Tibial artery (tissue), 4 donors: ENCODE measurements at regions not wholly inside any gene's neighbourhood (a gene's known extent, or its start where the extent isn't known, plus 50 kb on each side); places are given as distances from the start of the nearest gene placed in this dataset.
"Not testable (repeated sequence)": the region's sequence is repeated elsewhere in the genome, so short reads cannot be mapped to it uniquely, and the experiment has no call there.

Source experiments
- DNase-seq, 2 donors: peaks; one replicate each; pipeline ENCODE4 v3.0.0-alpha.2; 2019
- H3K27ac ChIP-seq, 2 donors: fragments of 200-600 bp; sonication (generic) in 1 of 2; 1 replicate in 1 of 2; 2 replicates in 1 of 2; pipeline ENCODE4 v1.5.1; 2018 to 2019; ENCODE audit warnings: mild to moderate bottlenecking in 1 of 2
- H3K27me3 ChIP-seq, 2 donors: fragments of 200-600 bp; sonication (generic) in 1 of 2; one replicate each; pipeline versions ENCODE4 v1.5.1 to v1.6.0; 2016 to 2019
- H3K36me3 ChIP-seq, 3 donors: fragments of 200-600 bp; sonication (generic) in 2 of 3; one replicate each; pipeline ENCODE4 v1.5.1; 2016 to 2019; ENCODE audit warnings: mild to moderate bottlenecking in 2 of 3
- H3K4me1 ChIP-seq, 4 donors: fragments of 200-600 bp; sonication (generic) in 2 of 4; 1 replicate in 3 of 4; 2 replicates in 1 of 4; pipeline ENCODE4 v1.5.1; 2016 to 2019
- H3K4me3 ChIP-seq, 2 donors: fragments of 200-600 bp; sonication (generic) in 1 of 2; 1 replicate in 1 of 2; 2 replicates in 1 of 2; pipeline ENCODE4 v1.5.1; 2018 to 2019; ENCODE audit warnings: mild to moderate bottlenecking in 2 of 2
- H3K9me3 ChIP-seq, 3 donors: fragments of 200-600 bp; sonication (generic) in 1 of 3; one replicate each; pipeline ENCODE4 v1.5.1; 2016 to 2019
- intact Hi-C: fragments of 100-400 bp; cut with DNase I; formaldehyde crosslinking; loops from one replicate; pipeline ENCODE4 v1.15.0; 2023; ENCODE audit warnings: low total_unique reads
- TF ChIP-seq, protein P1 (sequence below), 2 experiments: fragments of 200-600 bp in 1 of 2; fragments of 450-650 bp in 1 of 2; IDR thresholded peaks; one replicate each; pipeline ENCODE4 v1.5.1; 2017 to 2019; ENCODE audit warnings: antibody characterized with exemption in 2 of 2, mild to moderate bottlenecking in 1 of 2, moderate library complexity in 1 of 2

DNA sequence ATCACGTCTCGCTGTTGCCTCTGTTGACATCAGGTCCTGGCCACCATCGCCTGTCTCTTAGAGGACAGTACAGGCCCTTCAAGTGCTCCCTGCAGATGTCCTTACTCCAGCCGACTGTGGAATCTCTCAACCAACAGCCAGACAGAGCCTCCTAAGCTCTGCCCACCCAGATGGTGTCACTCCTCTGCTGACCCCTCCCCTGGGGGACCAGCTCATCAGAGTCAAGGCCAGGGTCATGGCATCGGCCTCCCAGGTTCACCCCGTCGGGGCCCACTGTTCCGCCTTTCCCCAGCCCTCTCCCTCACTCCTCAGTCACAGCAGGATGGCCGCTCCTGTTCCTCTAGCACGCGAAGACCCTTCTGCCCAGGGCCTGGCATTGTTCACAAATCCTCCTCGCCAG, 157.3 kb upstream of the TMEM132C start:
- Histone ChIP-seq H3K4me1 (no peaks in the 10 kb centered on the region), H3K36me3 (no peaks in the 10 kb centered on the region), H3K4me3 (no peak overlapping the region), H3K27me3 (peaks cover 0 to 4% of the 10 kb centered on the region in 2 donors), H3K27ac (no peak overlapping the region), H3K9me3 (no peaks in the 10 kb centered on the region)
- intact Hi-C loops = no loop called here
- no peak for DNase-seq
- TF ChIP-seq, protein P1, sequence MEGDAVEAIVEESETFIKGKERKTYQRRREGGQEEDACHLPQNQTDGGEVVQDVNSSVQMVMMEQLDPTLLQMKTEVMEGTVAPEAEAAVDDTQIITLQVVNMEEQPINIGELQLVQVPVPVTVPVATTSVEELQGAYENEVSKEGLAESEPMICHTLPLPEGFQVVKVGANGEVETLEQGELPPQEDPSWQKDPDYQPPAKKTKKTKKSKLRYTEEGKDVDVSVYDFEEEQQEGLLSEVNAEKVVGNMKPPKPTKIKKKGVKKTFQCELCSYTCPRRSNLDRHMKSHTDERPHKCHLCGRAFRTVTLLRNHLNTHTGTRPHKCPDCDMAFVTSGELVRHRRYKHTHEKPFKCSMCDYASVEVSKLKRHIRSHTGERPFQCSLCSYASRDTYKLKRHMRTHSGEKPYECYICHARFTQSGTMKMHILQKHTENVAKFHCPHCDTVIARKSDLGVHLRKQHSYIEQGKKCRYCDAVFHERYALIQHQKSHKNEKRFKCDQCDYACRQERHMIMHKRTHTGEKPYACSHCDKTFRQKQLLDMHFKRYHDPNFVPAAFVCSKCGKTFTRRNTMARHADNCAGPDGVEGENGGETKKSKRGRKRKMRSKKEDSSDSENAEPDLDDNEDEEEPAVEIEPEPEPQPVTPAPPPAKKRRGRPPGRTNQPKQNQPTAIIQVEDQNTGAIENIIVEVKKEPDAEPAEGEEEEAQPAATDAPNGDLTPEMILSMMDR (IDR thresholded peaks at IDR 0.05) = no peak

DNA sequence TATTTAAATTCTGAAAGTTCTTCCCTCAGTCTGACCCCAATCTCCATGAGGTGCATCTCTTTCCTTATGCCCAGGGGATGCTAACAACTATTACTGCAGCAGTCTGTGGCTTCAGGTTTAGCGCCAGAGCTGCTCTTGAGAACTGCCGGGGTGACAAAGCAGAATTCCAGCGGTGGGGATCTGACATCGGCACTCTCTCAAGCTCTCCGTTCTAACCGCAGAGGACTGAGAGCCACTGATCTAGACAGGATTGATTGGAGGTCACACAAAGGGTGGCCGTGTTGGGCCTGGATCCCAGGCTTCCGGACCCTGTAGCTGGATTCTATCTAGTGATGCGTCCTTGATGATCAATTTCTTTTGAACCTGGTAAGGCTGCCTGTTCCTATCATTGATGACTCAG, 155.6 kb upstream of the TMEM132C start:
- peaks cover 0 to 4% of the 10 kb centered on the region in 2 donors for H3K27me3 ChIP-seq
- TF ChIP-seq, protein P1 (IDR thresholded peaks at IDR 0.05) = no peak
- intact Hi-C loops = no loop called here

DNA sequence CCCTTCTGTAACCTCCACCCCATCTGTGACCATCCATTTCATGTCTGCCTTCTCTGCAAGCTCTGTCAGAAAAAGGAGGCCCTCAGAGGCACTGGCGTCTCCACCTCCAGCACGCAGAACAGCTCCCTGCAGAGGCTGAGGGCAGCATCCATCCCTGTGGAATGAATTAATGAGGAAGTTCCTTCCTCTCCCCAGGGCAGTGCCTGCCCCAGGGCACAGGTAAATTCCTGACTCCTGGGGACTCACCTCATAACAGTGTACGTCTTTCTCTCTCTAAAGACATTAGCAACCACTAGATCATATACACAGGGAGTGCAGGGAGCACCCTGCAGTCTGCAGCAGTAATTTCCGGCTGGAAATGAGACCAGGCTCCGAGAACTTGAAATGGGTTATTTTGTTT, 155.0 kb upstream of the TMEM132C start:
- no peak overlapping the region for H3K27ac ChIP-seq
- TF ChIP-seq, protein P1 (IDR thresholded peaks at IDR 0.05) = no peak
- no peaks in the 10 kb centered on the region for H3K9me3 ChIP-seq
- H3K27me3 ChIP-seq = peaks cover 0 to 4% of the 10 kb centered on the region in 2 donors
- H3K36me3 ChIP-seq = no peaks in the 10 kb centered on the region
- no peak for DNase-seq
- intact Hi-C loops = no loop called here
- H3K4me1 ChIP-seq = no peaks in the 10 kb centered on the region
- H3K4me3 ChIP-seq = no peak overlapping the region

More for the DNA sequence above, 155.6 kb upstream of the TMEM132C start:
- Histone ChIP-seq H3K27ac (no peak overlapping the region), H3K36me3 (no peaks in the 10 kb centered on the region), H3K4me3 (no peak overlapping the region), H3K9me3 (no peaks in the 10 kb centered on the region), H3K4me1 (no peaks in the 10 kb centered on the region)
- no peak for DNase-seq

DNA sequence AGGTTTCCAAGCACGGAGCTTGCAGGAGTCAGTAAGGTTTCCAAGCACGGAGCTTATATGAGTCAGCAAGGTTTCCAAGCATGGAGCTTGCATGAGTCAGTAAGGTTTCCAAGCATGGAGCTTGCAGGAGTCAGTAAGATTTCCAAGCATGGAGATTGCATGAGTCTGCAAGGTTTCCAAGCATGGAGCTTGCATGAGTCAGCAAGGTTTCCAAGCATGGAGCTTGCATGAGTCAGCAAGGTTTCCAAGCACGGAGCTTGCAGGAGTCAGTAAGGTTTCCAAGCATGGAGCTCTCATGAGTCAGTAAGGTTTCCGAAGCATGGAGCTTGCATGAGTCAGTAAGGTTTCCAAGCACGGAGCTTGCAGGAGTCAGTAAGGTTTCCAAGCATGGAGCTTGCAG, 153.7 kb upstream of the TMEM132C start:
- H3K9me3 ChIP-seq, intact Hi-C loops, H3K4me3 ChIP-seq, H3K36me3 ChIP-seq, H3K27ac ChIP-seq, H3K27me3 ChIP-seq, DNase-seq, H3K4me1 ChIP-seq: not testable (repeated sequence)

DNA sequence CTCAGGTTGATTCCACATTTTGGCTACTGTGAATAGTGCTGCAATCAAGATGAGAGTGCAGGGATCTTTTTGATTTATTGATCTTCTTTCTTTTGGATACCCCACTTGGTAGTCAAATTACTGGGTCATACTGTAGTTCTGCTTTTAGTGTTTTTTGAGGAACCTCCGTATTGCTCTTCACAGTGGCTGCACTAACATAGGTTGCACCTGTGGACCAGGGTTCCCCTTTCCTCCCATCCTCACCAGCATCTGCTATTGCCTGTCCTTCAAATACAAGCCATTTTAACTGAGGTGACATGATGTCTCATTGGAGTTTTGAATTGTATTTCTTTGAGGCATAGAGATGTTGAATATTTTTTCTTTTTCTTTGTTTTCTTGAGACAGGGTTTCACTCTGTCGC, 152.5 kb upstream of the TMEM132C start:
- Histone ChIP-seq H3K4me1 (no peaks in the 10 kb centered on the region), H3K27me3 (peaks cover 0 to 4% of the 10 kb centered on the region in 2 donors), H3K36me3 (no peaks in the 10 kb centered on the region), H3K27ac (no peak overlapping the region), H3K9me3 (no peaks in the 10 kb centered on the region), H3K4me3 (no peak overlapping the region)
- DNase-seq = no peak
- TF ChIP-seq, protein P1 (IDR thresholded peaks at IDR 0.05) = no peak
- intact Hi-C loops = no loop called here

DNA sequence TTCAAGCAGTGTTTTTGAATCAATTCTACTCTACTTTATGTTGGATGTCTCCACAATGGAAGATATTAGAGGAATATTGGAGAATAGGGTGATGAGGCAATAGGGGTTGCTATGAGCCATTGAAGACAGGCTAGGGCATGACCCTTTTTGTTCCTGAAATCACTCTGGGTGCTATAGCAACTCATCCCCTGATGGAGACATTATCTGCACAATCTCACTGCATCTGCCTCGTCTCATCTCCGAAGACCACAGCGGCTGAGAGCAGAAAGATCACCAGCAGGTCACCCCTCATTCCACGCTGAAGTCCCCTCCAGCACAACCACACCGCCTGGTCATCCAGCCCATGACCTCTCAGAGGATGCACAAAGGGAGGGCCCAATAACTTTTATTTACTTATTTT, 150.4 kb upstream of the TMEM132C start:
- TF ChIP-seq, protein P1 (IDR thresholded peaks at IDR 0.05) = no peak
- H3K4me3 ChIP-seq = no peak overlapping the region
- H3K27ac ChIP-seq = no peak overlapping the region
- peaks cover 0 to under 1% of the 10 kb centered on the region in 2 donors for H3K27me3 ChIP-seq
- H3K4me1 ChIP-seq = no peaks in the 10 kb centered on the region
- H3K9me3 ChIP-seq = no peaks in the 10 kb centered on the region
- no peaks in the 10 kb centered on the region for H3K36me3 ChIP-seq
- intact Hi-C loops = no loop called here
- no peak for DNase-seq
